ENCODE measurements at regions not wholly inside any gene's neighbourhood (a gene's known extent, or its start where the extent isn't known, plus 50 kb on each side); places are given as distances from the start of the nearest gene placed in this dataset.

GRCh38 chr10:57905861-57906260, 361.8 kb downstream of the IPMK start:
- no peak for TF ChIP-seq CTCF (IDR thresholded peaks at IDR 0.05)
- no peak for TF ChIP-seq POLR2AphosphoS5 (IDR thresholded peaks at IDR 0.05)
- TF ChIP-seq POLR2A (IDR thresholded peaks at IDR 0.05) = no peak
- TF ChIP-seq EP300 (IDR thresholded peaks at IDR 0.05) = no peak

Measured in sigmoid colon (tissue), 4 donors.